ENCODE measurements at regions not wholly inside any gene's neighbourhood (a gene's known extent, or its start where the extent isn't known, plus 50 kb on each side); places are given as distances from the start of the nearest gene placed in this dataset.

- DNase-seq = no peak
These were observed 210.2 kb upstream of the ACTBL2 start for GRCh38 chr5:57692582-57693487.

DNA sequence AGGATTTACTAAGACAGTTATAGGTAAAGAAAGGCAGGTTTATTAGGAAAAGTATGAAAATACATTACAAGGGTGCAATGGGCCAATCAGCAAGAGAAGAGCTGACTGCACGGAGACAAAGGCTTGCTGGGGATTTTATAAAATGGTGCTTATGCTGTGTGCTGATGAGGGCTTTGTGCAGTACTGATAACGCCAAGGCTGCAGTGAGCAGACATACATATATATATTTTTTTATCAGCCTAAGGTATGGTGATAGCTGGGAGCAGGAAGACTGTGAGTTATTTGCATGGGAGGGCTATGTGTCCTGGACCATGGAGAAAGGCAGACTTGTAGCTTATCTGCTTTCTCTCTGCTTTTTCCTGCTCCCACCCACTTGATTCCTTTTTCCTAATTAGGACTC is 208.1 kb upstream of the ACTBL2 start:
- DNase-seq = no peak

- no peak for DNase-seq
These were observed 205.0 kb upstream of the ACTBL2 start for GRCh38 chr5:57687596-57687995.

GRCh38 chr5:57685516-57686255 is 203.1 kb upstream of the ACTBL2 start:
- no peak for DNase-seq

GRCh38 chr5:57684299-57684702 is 201.7 kb upstream of the ACTBL2 start:
- no peak for DNase-seq

DNA sequence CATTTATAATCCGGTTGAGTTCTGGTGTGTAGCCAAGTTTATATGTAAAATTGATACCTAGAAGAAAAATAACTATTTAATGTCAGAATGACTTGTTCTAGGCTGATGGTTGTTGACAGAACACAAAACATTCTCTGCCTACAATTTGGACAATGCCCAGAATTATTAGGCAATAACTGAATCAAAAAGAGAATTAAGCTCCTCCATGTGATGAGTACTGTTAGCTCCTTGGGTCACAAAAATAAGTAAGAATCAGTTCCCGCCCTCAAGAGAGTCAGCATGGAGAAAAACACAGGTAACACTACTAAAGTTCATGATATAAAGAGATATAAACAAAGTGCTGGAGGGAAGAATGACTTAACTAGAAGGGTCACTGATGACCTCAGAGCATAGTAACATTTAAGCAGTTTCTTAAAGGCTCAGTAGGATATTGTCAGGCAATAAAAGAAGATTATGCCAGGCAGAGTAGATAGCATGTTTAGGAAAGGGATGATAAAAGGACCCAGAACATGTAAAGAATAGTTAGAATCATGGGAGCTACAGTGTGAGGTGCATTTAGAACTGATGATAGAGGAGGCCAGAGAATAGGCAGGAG is 200.5 kb upstream of the ACTBL2 start:
- no peak for DNase-seq

- no peak for DNase-seq
These were observed 199.3 kb upstream of the ACTBL2 start for GRCh38 chr5:57681942-57682341.

GRCh38 chr5:57680686-57681085 is 198.1 kb upstream of the ACTBL2 start:
- no peak for DNase-seq

GRCh38 chr5:57677235-57677634 is 194.6 kb upstream of the ACTBL2 start:
- DNase-seq = no peak

DNA sequence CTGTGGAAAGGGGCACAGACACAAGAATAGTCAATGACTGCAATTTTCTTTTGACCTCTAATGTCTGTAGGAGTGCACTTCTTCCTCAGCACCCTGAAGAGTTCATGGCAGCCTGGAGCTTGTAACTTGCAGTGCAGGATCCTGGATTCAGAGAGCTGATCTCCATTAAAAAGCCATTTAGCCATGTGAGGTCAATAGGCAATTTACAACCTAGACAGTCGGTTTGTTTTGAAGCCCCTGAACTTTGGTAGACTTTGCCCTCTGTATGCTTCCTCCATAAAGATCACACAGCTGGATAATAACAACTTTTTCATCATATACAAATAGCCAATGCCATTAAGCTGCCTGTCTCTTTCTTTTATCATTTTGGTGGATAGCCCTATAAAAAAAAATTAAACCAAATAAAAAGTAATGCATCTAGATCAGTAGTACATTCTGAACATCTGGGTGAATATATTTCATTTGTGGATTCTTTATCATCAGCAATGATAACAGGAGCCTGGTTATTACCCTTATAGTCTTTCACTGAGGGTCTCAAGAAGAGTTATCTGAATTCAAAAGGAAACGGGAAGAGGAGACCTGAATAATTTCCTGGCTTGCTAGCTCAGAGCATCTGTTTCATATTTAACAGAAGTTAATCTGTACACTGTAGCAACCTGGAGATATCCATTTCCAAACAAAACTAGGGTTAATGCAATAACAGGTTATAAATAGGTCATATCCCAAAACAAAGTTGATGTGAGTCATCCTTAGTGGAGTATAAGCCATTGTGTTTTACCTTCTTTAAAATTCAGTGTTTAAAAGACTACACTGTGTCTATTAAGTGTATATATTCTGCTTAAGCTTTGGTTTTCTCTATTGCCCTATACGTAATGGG is 193.8 kb upstream of the ACTBL2 start:
- DNase-seq = no peak

- no peak for DNase-seq
These were observed 192.6 kb upstream of the ACTBL2 start for GRCh38 chr5:57675236-57675635.

DNA sequence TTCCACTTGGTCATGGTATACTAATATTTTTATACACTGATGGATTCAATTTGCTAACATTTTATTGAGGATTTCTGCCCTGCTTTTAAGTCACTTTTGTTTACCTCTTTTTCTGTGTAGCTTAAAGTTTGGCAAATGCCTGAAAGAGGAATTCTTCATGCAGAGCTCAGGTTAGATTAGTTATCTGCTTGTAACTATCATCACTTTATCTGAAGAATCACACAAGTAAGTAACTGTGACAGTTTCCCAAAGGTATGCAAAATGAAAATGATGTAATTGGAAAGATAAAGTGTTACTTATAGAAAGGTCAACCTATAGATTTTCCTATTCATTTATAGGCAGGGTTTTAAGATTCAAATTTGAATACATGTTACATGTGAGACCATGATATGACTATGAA is 188.8 kb upstream of the ACTBL2 start:
- DNase-seq = no peak

- DNase-seq = no peak
These were observed 184.0 kb upstream of the ACTBL2 start for GRCh38 chr5:57666582-57666981.

DNA sequence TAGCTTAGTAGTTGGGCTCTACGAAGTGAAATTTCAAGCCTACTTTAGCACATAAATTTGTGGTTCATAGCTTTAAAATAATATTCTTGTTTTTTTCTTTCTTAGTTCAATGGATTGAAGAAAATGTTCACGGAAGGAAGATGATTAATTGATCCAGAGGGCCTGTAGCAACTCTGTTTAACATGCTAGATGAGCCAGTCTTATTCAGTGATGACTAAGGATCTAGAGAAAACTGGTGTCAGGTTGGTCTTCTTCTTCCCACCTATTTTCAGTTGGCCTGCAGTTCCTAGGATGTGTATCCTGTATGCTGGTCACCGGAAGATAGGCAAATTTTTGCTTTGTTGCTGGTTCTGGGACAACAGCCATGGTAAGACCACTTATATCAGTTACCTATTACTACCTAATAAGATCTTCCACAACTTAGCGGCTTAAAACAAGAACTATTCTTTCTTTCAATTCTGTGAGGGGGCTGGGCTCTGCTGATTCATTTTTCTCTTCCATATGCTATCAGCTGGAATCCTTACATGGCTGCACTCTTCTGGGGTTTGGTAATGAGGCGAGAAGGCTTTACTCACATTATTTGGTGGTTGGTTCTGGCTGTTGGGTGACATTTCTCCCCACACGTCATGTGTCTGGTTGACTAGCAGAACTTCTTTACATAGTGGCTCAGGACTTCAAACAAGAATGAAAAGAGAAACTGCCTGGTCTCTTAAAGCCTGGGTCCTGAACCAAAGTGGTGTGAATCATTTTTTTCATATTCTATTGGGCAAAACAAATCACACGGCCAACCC is 182.7 kb upstream of the ACTBL2 start:
- no peak for DNase-seq

GRCh38 chr5:57664700-57665099 is 182.1 kb upstream of the ACTBL2 start:
- no peak for DNase-seq

GRCh38 chr5:57663466-57663865 is 180.9 kb upstream of the ACTBL2 start:
- DNase-seq = no peak

GRCh38 chr5:57662991-57663390 is 180.4 kb upstream of the ACTBL2 start:
- no peak for DNase-seq

DNA sequence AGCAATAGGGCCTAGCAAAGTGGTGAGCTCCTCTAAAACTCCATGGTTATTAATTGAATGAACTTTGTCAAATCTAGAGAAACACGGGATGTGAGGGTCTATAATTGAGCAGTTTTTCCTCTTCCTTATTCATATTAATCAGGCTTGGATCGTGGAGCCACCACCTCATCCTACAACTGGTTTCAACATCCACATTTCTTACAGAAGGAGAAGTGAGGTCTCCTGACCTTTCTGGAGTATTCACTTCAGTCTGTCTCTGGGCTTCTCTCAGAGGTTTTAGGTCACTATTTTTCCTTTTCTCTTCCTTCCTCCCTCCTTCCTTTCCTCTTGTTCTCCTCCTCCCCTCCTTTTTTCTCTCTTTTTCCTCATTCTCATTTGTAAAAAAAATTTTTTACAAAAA is 177.3 kb upstream of the ACTBL2 start:
- no peak for DNase-seq

- no peak for DNase-seq
These were observed 175.4 kb upstream of the ACTBL2 start for GRCh38 chr5:57658018-57658417.

- no peak for DNase-seq
These were observed 172.6 kb upstream of the ACTBL2 start for GRCh38 chr5:57655228-57655627.

DNA sequence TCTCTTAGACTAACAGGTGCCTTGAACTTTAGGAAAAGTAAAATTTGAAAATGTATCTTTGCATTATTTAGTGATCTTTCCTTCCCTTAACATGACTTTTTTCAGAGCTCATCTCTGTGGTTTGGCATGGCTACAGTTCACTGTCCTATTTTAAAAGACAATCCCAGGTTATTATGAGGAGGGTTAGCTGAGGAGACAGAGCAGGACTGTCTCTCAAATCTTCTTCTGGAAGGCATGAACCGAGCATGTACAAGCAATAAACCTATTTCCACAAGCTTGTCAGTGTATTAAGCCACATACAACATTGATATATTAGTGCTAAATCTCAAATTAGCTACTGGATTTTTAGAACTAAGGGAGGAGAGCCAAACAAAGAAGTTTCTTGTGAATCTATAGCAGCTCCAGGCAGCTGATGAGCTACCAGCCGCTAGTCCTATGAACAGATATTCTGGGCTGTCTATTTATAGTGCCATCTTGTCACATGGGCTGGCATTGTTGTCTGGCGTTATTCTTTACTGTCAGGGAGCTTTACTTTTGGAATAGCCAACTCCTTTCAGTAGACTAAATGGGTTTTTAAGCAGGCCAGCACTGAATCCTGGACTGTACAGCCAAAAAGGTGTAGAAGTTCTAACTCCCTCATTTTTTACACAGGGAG is 171.2 kb upstream of the ACTBL2 start:
- no peak for DNase-seq
